Activated CD4-positive, CD25-positive, alpha-beta regulatory T cell (primary cell): ENCODE measurements at regions not wholly inside any gene's neighbourhood (a gene's known extent, or its start where the extent isn't known, plus 50 kb on each side); places are given as distances from the start of the nearest gene placed in this dataset.

Experiments used
- DNase-seq, 4 experiments: peaks; one replicate each; lab custom pipeline; 2025; lab: John Stamatoyannopoulos, UW

- no peak for DNase-seq
Observed at GRCh38 chr14:47863441-47863840, 188.0 kb upstream of the MDGA2 start.

DNA sequence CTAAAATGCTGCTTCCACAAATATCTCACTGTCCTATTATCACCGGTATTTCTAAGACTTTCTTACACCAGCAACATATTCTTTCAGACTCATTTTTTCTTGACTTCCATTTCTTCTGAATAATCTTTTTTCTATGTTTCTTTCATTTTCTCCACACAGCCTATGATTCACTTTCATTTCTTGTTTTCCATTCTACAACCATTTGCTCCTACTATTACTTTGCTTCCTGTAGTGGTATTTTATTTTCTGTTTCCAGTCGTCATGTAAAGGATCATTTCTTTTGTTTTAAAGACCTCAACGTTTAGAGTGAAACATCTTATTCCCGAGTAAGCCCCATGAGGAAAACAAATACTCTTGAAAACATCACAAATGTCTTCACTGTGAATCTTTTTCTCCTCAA lies 182.2 kb upstream of the MDGA2 start:
- no peak for DNase-seq

GRCh38 chr14:47852278-47852677 lies 176.9 kb upstream of the MDGA2 start:
- no peak for DNase-seq

GRCh38 chr14:47846008-47846407 lies 170.6 kb upstream of the MDGA2 start:
- no peak for DNase-seq

DNA sequence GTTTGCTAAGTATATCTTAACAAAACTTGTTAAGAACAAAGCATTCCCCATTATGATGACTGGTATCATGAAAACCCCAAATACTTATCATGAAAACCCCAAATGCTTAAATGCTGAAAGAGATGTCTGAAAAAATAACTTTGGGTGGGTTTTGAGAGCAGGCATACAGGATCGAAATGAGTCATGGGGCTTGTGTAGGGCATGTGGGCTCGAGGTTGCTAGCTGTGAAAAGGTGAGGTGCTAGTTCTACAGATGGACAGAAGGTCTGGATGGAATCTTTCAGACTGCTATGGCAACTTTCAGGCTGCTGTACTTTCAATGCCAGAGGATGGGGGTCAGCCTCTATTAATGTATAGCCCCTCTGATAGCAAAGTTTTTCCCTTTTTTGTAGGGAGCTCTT lies 167.8 kb upstream of the MDGA2 start:
- DNase-seq, result no peak

DNA sequence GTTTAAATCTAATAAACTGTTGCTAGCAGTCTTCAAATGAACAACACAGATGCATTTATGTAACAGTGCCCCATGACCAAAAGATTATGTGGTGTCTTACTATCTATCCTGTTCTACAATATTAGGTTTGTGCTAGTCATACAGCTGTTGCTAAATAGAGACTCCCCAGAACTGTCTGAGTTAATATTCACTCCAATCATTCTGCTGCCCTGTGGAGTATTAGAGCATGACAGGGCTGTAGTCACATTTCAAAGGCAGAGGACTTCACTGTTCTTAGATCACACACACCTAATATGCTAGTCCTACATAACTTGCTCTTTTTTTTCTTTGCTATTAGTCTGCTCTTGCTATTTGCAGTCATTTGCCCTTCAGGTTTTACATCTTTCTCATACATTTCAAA lies 157.6 kb upstream of the MDGA2 start:
- DNase-seq, result no peak

DNA sequence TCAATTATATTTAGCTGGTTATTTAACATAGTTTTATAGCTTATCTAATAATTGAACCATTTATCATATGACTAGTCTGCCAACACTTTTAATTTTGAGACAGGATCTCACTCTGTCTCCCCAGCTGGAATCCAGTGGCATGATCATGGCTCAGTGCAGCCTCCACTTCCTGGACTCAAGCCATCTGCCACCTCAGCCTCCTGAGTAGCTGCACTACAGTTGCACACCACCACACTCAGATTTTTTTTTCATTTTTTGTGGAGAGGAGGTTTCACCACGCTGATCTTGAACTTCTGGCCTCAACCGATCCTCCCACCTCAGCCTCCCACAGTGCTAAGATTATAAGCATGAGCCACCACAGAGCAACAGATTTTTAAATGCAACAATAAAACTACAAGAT lies 151.4 kb upstream of the MDGA2 start:
- DNase-seq, result no peak

- DNase-seq, result no peak
Observed at GRCh38 chr14:47822326-47822725, 146.9 kb upstream of the MDGA2 start.

DNA sequence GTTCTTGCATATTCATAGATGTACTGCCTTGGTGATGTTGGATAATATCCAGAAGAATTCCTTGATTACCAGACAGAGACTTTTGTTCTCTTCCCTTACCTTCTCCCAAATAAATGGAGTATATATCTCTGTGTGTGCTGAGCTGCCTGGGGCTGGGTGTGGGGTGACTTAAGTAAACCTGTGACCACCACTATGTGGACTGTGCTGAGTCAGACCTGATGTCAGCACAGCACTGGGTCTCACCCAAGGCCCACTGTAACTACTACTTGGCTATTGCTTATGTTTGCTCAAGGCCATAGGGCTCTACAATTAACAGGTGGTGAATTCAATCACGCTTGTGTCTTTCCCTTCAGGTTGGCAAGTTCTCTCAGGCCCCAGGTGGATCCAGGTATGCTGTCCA lies 145.7 kb upstream of the MDGA2 start:
- no peak for DNase-seq

GRCh38 chr14:47790477-47790876 lies 115.1 kb upstream of the MDGA2 start:
- DNase-seq, result no peak

GRCh38 chr14:47785058-47785457 lies 109.7 kb upstream of the MDGA2 start:
- no peak for DNase-seq

DNA sequence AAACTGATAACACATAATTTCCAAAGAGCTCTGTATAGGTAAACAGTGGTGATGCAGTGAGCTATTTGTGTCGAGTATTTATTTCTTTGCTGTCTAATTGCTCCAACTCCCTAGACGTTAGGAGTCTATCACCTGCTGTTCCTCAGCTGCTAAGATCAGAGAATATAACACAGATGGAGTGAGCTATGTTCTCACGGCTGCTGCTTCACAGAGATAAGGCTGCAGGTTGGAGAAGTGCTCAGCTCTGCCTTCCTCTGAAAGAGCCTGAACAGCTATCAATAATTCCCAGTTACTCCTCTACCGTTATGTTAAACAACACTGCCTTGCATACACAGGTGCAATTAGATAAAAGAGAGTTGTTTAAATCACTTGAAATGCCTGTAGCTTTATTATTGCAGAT lies 103.2 kb upstream of the MDGA2 start:
- no peak for DNase-seq

- DNase-seq, result no peak
Observed at GRCh38 chr14:47772652-47773051, 97.2 kb upstream of the MDGA2 start.

GRCh38 chr14:47763188-47763854 lies 87.9 kb upstream of the MDGA2 start:
- DNase-seq, result no peak

DNA sequence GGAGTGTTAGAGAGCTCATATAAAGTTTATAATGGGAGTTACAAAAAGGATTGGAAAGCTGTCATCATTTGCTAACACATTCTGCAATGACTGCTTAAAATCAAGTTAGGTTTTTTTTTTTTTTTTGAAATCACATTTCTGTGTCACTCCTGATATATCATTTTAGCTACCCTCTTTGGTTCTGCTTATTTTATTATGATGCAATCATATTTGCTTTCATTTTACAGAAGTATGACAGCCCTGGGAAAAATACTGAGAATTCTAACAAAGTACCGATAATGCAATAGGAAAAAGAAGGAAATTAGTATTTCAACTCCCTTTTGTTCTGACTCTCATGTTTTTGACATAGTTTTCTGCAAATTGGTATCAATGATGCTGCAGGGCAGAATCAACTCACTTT lies 71.6 kb upstream of the MDGA2 start:
- no peak for DNase-seq

- DNase-seq, result no peak
Observed at GRCh38 chr14:47744155-47744554, 68.8 kb upstream of the MDGA2 start.

GRCh38 chr14:47739541-47739940 lies 64.1 kb upstream of the MDGA2 start:
- no peak for DNase-seq

- DNase-seq, result no peak
Observed at GRCh38 chr14:47730296-47730695, 54.9 kb upstream of the MDGA2 start.
